CD4-positive, CD25-positive, alpha-beta regulatory T cell (primary cell): ENCODE measurements at regions not wholly inside any gene's neighbourhood (a gene's known extent, or its start where the extent isn't known, plus 50 kb on each side); places are given as distances from the start of the nearest gene placed in this dataset.
"Not testable (repeated sequence)": the region's sequence is repeated elsewhere in the genome, so short reads cannot be mapped to it uniquely, and the experiment has no call there.

ENCODE experiments used
- ATAC-seq, 2 donors: fragments of 150-1000 bp; cut with Tn5 transposase; one replicate each; pipeline ENCODE4 v1.10.0; 2021; ENCODE audit warnings: low read depth in 2 of 2, moderate number of reproducible peaks in 2 of 2, moderate library complexity in 1 of 2
- DNase-seq, 3 donors: peaks; one replicate each; pipeline versions ENCODE4 v3.0.0 to v3.0.0-alpha.2; 2012 to 2022; ENCODE audit warnings: mixed read lengths in 1 of 3
- H3K27ac ChIP-seq: one replicate; pipeline ENCODE4 v1.7.0; 2013; ENCODE audit warnings: mild to moderate bottlenecking, low read length; ENCODE audit not compliant: insufficient read depth, poor library complexity, severe bottlenecking
- H3K27me3 ChIP-seq: one replicate; pipeline ENCODE4 v1.7.0; 2013; ENCODE audit warnings: low read length; ENCODE audit not compliant: control insufficient read depth, insufficient read depth
- H3K36me3 ChIP-seq: one replicate; pipeline ENCODE4 v1.7.0; 2013; ENCODE audit warnings: mild to moderate bottlenecking, low read length, moderate library complexity; ENCODE audit not compliant: control insufficient read depth, insufficient read depth
- H3K4me1 ChIP-seq: 2 replicates; pipeline ENCODE4 v1.7.0; 2013; ENCODE audit warnings: mild to moderate bottlenecking, low read length; ENCODE audit not compliant: insufficient read depth, control insufficient read depth, poor library complexity, severe bottlenecking
- H3K4me3 ChIP-seq: one replicate; pipeline ENCODE4 v1.7.0; 2013; ENCODE audit warnings: low read depth, mild to moderate bottlenecking, low read length, moderate library complexity
- H3K9me3 ChIP-seq, 2 experiments: 1 replicate in 1 of 2; 2 replicates in 1 of 2; pipeline ENCODE4 v1.7.0; 2013; ENCODE audit warnings: low read length in 2 of 2, mild to moderate bottlenecking in 1 of 2, moderate library complexity in 1 of 2; ENCODE audit not compliant: control insufficient read depth in 2 of 2
- H3K27ac Mint-ChIP-seq, 3 donors: one replicate each; pipeline ENCODE4 v1.8.0; 2020 to 2022; ENCODE audit warnings: mild to moderate bottlenecking in 3 of 3, mixed read lengths in 3 of 3, moderate library complexity in 2 of 3
- H3K27me3 Mint-ChIP-seq: one replicate; pipeline ENCODE4 v1.8.0; 2022; ENCODE audit warnings: mild to moderate bottlenecking, mixed read lengths
- H3K36me3 Mint-ChIP-seq: one replicate; pipeline ENCODE4 v1.8.0; 2020; ENCODE audit warnings: mixed read lengths
- H3K4me1 Mint-ChIP-seq, 4 donors: one replicate each; pipeline ENCODE4 v1.8.0; 2020 to 2022; ENCODE audit warnings: mixed read lengths in 4 of 4, mild to moderate bottlenecking in 1 of 4
- H3K4me3 Mint-ChIP-seq, 4 donors: one replicate each; pipeline ENCODE4 v1.8.0; 2020 to 2022; ENCODE audit warnings: mild to moderate bottlenecking in 4 of 4, mixed read lengths in 4 of 4, moderate library complexity in 3 of 4
- H3K9me3 Mint-ChIP-seq, 7 donors: one replicate each; pipeline ENCODE4 v1.8.0; 2020 to 2022; ENCODE audit warnings: mixed read lengths in 7 of 7, mild to moderate bottlenecking in 3 of 7, moderate library complexity in 2 of 7

DNA sequence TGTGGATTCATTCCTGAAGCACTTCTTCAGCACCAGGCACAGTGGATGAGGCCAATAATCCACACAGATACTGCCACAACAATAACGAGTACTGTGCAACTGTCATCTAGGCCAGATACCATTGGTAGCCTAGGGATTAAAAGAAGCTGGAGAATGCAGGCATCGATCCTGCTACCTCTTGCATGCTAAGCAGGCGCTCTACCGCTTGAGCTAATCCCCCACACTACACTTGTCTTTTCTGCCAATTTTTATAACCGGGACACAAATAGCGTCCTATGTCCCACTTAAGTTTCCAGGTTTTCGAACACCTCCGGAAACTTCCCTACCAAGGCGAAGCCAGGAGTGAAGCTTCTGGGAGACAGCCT is 475.9 kb downstream of the PRIM2 start:
- H3K36me3 Mint-ChIP-seq, H3K27ac ChIP-seq, ATAC-seq, H3K4me1 Mint-ChIP-seq, H3K4me3 ChIP-seq, H3K9me3 Mint-ChIP-seq, H3K4me3 Mint-ChIP-seq, H3K4me1 ChIP-seq, H3K27me3 ChIP-seq, H3K9me3 ChIP-seq, H3K36me3 ChIP-seq, H3K27ac Mint-ChIP-seq, DNase-seq: not testable (repeated sequence)
- peaks cover 40% of the 10 kb centered on the region for H3K27me3 Mint-ChIP-seq

DNA sequence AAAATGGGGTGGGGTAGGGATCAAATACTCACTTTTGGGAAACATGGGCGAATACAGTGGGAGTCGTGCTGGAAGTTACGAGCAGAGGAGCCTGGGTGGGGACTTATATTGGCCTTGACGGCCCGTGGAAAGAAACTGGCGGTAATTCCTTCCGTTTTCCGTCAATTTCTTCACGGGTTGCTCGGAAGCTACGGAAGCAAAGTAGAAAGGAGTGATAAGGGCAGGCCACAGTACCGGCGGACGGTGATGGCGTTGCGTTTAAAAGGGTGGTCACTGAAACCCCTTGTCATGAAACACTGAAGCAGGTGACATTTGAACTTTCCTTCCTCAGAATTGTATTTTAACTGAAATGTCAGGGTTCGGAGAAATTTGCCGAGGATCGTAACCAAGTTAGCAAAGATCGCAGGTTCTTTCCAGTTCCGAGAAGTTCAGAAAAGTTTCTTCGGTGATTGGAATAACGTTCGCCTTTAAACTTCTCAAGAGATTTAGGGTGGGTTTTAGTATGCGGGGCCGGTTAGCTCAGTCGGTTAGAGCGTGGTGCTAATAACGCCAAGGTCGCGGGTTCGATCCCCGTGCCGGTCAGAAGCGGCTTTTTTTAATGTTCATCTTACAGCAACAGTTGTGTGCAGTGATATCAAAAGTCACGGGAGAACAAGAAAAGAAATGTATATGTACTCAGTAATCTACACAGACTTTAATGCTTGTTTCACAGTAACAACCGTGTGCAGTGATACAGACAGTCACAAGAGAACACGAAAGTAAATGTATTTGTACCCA is 482.5 kb downstream of the PRIM2 start:
- H3K27me3 Mint-ChIP-seq, result peaks cover 45% of the 10 kb centered on the region
- peak overlapping the region in 2 of 4 donors; percentile 50 to 77 for H3K4me3 Mint-ChIP-seq
- H3K27ac ChIP-seq, H3K27ac Mint-ChIP-seq, H3K27me3 ChIP-seq, H3K36me3 ChIP-seq, H3K9me3 ChIP-seq, DNase-seq, H3K36me3 Mint-ChIP-seq, H3K4me3 ChIP-seq, ATAC-seq, H3K4me1 ChIP-seq: not testable (repeated sequence)
- peaks cover 0 to 12% (median 2%) of the 10 kb centered on the region in 7 donors for H3K9me3 Mint-ChIP-seq
- H3K4me1 Mint-ChIP-seq, result peaks cover 0 to 13% (median 0%) of the 10 kb centered on the region in 4 donors

DNA sequence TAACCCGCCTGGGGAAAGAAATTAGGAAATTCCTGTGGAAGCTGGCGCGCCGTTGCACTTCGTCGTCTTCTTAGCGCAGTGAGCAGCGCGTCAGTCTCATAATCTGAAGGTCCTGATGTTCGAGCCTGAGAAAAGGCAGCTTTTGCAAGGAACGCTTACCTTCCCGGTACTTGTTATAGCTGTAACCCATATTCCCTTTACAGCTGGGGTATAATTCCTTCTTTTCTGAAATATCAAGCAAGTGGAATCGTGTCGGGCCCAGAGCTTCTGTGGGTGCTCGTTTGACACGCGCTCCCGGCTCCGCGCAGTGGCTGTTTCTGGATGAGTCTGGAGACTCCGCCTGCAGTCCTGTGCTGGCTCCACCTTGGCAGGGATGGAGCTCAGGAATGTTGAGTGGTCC is 491.2 kb downstream of the PRIM2 start:
- not testable (repeated sequence) for H3K36me3 ChIP-seq, DNase-seq, H3K27ac Mint-ChIP-seq, ATAC-seq, H3K27ac ChIP-seq, H3K4me3 ChIP-seq, H3K4me1 ChIP-seq, H3K36me3 Mint-ChIP-seq, H3K4me1 Mint-ChIP-seq, H3K4me3 Mint-ChIP-seq, H3K9me3 ChIP-seq, H3K27me3 ChIP-seq
- Mint-ChIP-seq H3K9me3 (peaks cover 0 to 17% (median 3%) of the 10 kb centered on the region in 7 donors), H3K27me3 (peaks cover 41% of the 10 kb centered on the region)

DNA sequence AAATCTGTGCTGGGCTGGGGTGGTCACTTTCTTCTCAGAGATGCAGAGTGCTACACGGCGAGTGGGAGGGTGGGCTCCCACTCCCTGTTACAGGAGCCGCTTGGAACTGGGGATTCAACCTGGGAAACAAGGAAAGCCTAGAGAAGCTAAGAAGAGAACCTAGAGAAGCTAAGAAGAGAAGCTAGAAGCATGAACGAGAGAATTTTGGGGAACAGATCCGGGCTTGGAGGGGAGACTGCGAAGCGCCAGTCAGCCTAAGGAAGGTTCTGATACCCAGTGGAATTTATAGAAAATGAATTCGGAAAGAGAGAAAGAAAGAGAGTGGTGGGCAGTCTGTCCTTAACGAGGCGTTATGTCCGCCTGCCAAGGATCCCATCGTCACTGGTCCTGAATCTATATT is 492.0 kb downstream of the PRIM2 start:
- H3K27me3 ChIP-seq, ATAC-seq, H3K4me1 ChIP-seq, H3K4me3 Mint-ChIP-seq, DNase-seq, H3K4me3 ChIP-seq, H3K27ac Mint-ChIP-seq, H3K9me3 ChIP-seq, H3K36me3 Mint-ChIP-seq, H3K36me3 ChIP-seq, H3K4me1 Mint-ChIP-seq, H3K27ac ChIP-seq: not testable (repeated sequence)
- H3K27me3 Mint-ChIP-seq, result peaks cover 45% of the 10 kb centered on the region
- peaks cover 0 to 17% (median 3%) of the 10 kb centered on the region in 7 donors for H3K9me3 Mint-ChIP-seq

DNA sequence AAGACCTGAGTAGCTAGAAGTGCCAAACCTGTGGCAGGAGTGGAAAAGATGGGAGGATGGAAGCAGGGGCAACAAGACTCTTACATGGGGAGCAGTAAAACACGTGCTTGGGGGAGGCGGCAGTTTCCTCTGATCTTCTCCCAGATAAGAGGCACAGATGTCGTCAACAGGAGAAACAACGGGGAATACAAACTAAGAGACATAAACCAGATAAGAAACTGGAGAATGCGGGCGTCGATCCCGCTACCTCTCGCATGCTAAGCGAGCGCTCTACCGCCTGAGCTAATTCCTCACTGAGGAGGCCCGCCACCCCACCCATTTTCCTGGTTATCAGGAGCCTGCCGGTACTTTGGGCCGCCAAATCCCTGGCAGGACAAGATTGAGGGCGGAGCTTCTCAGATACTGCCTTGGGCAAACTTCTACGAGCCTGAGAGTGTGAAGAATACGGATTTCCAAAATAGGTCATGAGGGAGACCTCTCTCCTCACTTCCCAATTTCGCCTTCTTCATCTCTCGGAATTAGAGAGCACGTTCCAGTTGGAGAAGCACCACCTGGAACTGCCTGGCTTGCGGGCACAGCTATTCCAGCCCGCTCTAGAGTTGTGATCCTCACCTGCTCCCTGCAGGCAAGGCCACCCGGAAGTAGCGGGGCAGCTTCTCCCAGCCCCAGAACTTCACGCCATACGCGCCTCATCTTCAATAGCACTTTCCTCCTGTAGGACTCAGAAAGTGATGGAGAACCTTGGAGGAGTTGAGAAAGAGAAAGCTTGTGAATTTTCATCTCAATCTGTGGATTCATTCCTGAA is 496.0 kb downstream of the PRIM2 start:
- not testable (repeated sequence) for H3K4me1 ChIP-seq, H3K9me3 ChIP-seq, H3K4me3 ChIP-seq, ATAC-seq, H3K36me3 Mint-ChIP-seq, H3K36me3 ChIP-seq, H3K27me3 ChIP-seq, H3K27ac ChIP-seq, H3K27ac Mint-ChIP-seq, H3K4me3 Mint-ChIP-seq, DNase-seq, H3K4me1 Mint-ChIP-seq
- peaks cover 0 to 11% (median 2%) of the 10 kb centered on the region in 7 donors for H3K9me3 Mint-ChIP-seq
- H3K27me3 Mint-ChIP-seq, result peaks cover 50% of the 10 kb centered on the region

DNA sequence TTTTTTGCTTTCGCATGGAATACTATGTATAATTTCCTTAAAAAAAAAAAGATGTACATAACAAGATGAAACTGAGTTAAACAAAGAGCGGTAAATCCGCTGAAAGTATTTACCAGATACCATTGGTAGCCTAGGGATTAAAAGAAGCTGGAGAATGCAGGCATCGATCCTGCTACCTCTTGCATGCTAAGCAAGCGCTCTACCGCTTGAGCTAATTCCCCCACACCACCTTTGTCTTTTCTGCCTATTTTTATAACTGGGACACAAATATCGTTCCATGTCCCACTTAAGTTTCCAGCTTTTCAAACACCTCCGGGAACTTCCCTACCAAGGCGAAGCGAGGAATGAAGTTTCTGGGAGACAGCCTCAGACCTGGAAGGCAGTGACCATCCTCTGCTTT is 498.4 kb downstream of the PRIM2 start:
- not testable (repeated sequence) for DNase-seq, H3K4me3 Mint-ChIP-seq, H3K27ac ChIP-seq, H3K4me1 Mint-ChIP-seq, H3K27me3 ChIP-seq, H3K9me3 ChIP-seq, H3K36me3 ChIP-seq, H3K27ac Mint-ChIP-seq, H3K4me3 ChIP-seq, H3K36me3 Mint-ChIP-seq, ATAC-seq, H3K4me1 ChIP-seq, H3K9me3 Mint-ChIP-seq
- H3K27me3 Mint-ChIP-seq, result peaks cover 37% of the 10 kb centered on the region

DNA sequence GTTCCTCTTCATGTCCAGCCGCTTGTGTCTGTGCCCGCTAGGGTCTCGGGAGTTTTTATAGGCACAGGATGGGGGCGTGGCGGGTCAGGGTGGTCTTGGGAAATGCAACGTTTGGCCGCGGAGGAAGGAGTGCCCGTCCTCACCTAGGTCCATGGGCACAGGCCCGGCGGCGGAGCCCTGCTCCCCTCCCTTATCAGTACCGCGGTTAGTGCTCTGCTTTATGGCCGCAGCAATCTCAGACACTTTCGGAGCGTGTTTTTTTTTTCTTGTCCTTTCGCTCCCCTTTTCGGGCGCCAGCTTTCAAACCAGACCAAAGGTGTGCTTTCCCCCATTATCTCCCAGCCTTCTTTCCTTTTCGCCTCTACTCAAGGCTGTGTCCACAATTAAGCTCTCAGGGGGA is 503.9 kb downstream of the PRIM2 start:
- H3K36me3 Mint-ChIP-seq, H3K4me3 ChIP-seq, H3K27ac Mint-ChIP-seq, DNase-seq, H3K4me1 ChIP-seq, H3K9me3 ChIP-seq, ATAC-seq, H3K9me3 Mint-ChIP-seq, H3K4me3 Mint-ChIP-seq, H3K27me3 ChIP-seq, H3K36me3 ChIP-seq, H3K4me1 Mint-ChIP-seq, H3K27ac ChIP-seq: not testable (repeated sequence)
- peaks cover 42% of the 10 kb centered on the region for H3K27me3 Mint-ChIP-seq

DNA sequence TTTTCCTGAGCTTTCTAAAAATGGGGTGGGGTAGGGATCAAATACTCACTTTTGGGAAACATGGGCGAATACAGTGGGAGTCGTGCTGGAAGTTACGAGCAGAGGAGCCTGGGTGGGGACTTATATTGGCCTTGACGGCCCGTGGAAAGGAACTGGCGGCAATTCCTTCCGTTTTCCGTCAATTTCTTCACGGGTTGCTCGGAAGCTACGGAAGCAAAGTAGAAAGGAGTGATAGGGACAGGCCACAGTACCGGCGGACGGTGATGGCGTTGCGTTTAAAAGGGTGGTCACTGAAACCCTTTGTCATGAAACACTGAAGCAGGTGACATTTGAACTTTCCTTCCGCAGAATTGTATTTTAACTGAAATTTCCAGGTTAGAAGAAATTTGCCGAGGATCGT is 505.0 kb downstream of the PRIM2 start:
- H3K36me3 Mint-ChIP-seq, H3K9me3 Mint-ChIP-seq, DNase-seq, H3K4me1 ChIP-seq, H3K4me3 Mint-ChIP-seq, H3K27ac ChIP-seq, H3K4me1 Mint-ChIP-seq, H3K9me3 ChIP-seq, H3K4me3 ChIP-seq, H3K36me3 ChIP-seq, H3K27ac Mint-ChIP-seq, ATAC-seq, H3K27me3 ChIP-seq: not testable (repeated sequence)
- peaks cover 33% of the 10 kb centered on the region for H3K27me3 Mint-ChIP-seq
